RCC 7860 (cell line): ENCODE measurements at regions not wholly inside any gene's neighbourhood (a gene's known extent, or its start where the extent isn't known, plus 50 kb on each side); places are given as distances from the start of the nearest gene placed in this dataset.

ENCODE experiments used
- DNase-seq: peaks from one replicate; pipeline ENCODE4 v3.0.0-alpha.2; 2015; ENCODE audit warnings: low spot score
- FAIRE-seq: peaks from 2 replicates; lab custom pipeline; 2012; peaks lifted over from hg19 to GRCh38; lab: Jason Lieb, UNC

DNA sequence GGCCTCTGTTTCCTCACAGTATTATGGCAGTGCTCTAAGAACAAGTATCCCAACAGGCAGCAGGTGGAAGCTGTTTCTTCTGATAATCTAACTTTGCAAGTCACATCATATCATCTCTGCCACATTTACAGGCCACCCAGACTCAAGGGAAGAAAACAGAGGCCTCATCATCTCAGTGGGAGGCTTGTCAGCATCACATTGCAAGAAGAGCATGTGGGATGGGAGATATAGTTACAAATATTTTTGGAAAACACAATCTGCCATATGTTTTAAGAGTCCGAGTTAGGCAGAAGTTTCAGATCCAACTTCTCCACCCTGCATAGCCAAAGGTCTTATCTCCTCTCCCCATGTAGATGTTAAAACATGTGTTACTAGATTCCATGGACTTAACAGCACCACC lies 130.4 kb upstream of the PDE1C start:
- DNase-seq (no peak), FAIRE-seq (no peak)

DNA sequence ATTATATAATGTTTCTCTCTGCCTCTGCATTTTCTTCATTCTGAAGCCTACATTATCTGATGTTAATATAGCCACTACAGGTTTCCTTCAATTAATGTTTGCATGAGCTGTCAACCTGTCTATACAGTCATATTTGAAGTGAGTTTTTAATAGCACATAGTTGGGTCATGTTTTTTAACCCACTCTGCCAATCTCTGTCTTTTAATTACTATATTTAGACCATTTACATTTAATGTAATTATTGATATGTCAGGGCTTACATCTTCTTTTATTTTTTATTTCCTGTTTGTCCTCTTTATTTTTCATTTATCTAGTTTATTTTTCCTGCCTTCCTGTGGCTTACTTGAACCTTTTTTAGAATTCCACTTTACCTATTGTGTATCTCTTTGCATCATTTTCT lies 124.3 kb upstream of the PDE1C start:
- no peak for DNase-seq
- no peak for FAIRE-seq

DNA sequence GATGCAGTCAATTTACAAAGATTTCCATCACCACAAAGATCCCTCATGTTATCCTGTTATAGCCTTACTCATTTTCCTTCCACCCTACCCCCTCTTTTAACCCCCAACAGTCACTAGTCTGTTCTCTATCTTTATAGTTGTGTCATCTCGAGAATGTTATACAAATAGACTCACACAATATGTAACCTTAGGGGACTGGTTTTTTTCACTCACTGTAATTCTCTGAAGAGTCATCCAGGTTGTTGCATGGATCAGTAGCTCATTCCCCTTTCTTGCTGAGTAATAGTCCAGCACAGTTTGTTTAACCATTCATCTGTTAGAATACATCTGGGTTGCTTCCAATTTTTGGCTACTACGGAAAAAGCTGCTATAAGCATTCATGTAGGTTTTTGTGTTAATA lies 121.1 kb upstream of the PDE1C start:
- FAIRE-seq (peak; percentile 85), DNase-seq (peak; percentile 82)

DNA sequence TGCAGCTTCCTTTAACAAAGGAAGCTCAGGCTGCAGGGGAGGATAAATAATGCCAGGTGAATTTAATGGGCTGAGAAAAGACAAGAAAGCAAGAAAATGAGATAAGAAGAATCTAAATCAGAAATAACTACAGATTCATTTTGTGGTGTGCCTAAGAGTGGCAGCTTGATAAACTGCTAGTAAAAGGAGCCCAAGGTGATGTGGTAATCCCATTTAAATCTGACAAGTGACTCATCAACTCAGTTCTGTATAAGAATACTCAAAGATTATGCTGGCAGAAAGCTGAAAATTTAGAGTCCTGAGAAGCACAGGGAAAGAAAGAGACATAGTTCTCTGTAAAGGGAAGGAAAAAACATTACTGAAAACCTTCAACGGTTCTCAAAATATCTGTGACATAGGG lies 109.4 kb upstream of the PDE1C start:
- peak; percentile 15 for DNase-seq
- no peak for FAIRE-seq

DNA sequence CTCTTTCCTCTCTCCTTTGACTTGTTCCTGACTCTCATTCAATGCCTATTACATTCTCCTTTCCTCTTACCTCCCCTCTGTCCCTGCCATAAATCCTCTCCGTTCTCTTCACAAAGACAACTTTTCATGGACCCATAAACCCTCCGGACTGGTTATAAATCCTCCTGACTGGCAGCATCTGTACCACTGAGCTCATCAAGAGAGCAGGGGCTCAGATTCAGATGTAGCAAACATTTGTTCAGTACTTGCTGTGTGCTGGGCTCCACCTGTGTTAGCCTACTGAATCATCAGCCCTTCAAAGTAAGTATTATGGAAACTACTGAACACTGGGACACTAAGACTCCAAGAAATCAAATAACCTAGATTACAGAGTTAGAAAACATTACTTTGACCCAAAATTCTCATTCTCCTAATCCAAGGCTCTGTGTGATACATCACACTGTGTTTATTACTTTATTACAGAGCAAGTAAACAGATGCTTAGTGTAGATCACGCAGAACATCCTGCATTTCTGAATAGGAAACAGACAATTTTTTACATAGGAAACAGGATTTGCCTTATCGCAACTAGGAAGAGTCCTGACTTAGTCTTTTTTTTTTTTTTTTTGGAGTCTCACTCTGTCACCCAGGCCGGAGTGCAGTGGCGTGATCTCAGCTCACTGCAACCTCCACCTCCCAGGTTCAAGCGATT lies 108.6 kb upstream of the PDE1C start:
- DNase-seq (no peak), FAIRE-seq (no peak)

DNA sequence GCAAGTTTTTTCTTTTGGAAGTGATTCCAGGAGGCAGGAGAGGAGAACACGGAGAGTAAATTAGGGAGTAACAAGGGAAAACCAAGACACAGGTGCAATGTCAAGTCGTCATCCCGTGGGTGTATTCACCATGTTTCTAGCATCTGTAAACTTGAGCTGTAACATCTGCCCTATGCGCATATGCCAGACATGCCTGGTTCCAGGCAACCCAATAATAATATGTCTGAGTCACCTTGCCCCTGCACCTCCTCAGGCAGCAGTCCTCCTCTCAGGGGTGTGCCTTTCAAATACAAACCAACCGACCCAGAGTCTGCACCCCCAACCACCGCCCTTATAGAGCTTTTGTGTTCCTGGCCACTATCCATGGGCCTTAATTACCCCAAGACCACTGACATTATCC lies 107.0 kb upstream of the PDE1C start:
- FAIRE-seq (no peak), DNase-seq (no peak)

DNA sequence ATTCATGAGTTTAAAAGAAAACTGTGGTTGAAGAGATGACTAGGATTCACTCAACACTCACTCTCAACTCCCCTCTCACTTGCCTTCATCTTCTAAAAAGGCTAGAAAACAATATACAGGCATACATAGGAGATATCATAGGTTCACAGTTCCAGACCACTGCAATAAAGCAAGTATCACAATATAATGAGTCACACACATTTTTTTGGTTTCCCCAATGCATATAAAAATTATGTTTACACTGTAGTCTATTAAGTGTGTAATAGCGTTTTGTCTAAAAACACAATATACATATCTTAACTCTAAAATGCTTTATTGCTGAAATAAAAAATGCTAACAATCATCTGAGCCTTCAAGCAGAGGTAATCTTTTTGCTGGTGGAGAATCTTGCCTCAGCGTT lies 104.9 kb upstream of the PDE1C start:
- FAIRE-seq (no peak), DNase-seq (no peak)

DNA sequence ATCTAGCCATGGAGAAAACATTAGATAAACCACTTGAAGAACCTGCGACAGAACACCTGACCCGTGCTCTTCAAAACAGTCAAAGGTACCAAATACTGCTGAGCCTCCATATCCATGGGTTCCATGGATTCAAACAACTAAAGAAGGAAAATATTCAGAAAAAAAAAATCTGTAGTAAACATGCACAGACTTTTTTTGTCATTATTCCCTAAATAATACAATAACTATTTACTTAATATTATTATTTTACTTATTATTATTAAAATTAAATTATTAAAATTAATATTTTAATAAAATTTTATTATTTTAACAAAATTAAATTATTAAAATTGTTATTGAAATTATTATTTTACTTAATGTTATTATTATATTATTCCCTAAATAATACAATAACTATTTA lies 101.0 kb upstream of the PDE1C start:
- DNase-seq (no peak), FAIRE-seq (peak; percentile 97)

DNA sequence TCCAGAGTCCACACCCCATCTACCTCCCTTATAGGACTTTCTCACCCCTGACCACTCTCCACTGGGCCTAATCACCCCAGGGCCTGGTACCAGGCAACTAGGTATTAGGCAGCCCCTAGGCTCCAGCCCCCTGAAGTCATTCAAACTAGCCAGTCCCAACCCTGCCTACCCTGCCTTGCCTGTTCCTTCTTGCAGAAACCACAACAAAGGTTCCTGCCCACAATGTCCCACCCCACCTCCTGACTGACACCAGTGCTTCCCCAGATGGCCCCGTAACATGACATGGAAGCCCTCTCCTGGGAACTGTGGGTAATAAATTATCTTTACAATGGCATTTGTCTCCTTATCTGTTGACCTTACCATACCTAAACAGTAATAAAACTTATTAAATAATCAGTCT lies 100.6 kb upstream of the PDE1C start:
- FAIRE-seq: no peak

DNA sequence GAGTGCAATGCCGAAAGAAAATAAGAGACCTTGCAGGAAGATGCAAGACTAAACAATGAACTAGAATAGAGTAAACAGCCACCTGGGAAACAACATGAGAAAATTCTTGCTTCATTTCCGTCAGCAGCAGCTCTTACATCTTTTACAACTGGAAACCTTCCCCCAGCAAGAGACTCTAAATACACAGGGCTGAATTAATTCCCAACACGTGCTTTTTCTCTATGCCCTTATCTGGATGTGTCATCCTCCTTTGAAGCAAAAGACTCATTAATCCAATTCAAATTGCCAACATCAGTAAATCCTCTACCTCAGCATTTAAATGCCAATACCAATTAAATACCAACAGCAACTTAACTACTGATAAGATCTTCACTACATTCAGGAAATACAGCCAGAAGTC lies 99.0 kb upstream of the PDE1C start:
- DNase-seq: no peak
- no peak for FAIRE-seq

More for the DNA sequence above, 100.6 kb upstream of the PDE1C start:
- no peak for DNase-seq

DNA sequence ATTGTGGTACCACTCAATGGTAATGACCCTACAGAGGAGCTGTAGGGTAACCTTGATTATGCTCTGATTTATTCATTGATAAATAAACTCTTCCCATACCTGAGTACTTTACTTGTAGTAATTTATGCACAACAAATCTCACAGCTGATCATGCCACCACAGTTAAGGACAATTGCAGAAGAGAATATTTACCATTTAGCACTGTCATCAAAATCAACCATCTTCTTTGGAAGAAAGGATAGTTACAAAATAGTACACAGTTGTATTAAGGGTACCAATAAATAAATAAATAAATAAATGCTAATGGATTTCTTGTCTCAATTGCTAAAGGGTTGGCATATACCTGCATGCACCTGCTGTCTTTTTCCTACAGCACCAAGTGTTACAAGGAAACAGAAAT lies 97.6 kb upstream of the PDE1C start:
- DNase-seq: no peak
- no peak for FAIRE-seq

DNA sequence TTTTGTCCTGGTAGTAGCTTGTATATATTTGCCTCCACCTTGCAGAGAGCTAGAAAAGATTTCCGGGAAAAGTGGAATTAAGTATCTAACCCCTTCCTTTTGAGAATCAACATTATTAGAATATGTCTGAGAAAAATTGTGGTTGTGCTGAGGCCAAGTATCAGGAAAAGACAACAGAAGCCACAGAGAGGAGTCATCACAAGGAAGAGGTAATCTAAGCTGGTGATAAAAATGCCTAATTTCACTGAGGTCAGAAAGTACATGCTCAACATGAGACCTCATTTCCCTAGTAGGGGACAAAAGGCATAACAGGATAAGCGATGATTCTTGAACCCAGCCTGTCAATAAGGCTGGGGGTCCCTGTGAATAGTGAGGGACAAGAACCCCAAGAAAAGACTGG lies 97.0 kb upstream of the PDE1C start:
- DNase-seq: no peak
- FAIRE-seq: no peak

DNA sequence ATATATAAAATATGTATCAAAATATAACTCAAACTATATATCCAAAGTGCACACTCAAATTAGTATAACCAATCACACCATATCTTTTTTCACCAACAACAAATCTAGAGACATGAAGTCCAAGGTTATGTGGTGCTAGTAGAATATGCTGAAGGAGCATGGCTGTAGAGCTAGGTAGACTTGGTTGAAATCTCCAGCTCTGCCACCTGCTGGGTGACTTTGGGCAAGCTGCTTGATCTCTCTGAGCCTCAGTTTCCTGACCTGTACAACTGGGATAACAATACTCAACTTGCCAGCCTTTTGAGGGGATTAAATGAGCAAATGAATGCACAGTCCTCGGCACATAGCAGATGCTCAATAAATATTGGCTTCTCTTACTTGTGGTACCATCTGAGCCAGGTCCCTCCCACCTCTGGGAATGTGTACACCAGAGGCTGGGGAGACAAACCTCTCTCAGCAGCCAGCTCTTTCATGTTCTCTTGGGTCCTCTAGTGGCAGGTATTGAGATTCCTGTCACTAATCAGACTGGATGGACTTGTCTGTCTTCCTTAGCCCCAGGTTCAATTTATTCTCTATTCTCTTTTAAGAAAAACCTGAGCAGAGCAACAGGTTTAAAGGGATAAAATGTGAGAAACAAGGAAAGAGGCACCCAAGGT lies 94.3 kb upstream of the PDE1C start:
- FAIRE-seq: no peak
- peak; percentile 70 for DNase-seq

DNA sequence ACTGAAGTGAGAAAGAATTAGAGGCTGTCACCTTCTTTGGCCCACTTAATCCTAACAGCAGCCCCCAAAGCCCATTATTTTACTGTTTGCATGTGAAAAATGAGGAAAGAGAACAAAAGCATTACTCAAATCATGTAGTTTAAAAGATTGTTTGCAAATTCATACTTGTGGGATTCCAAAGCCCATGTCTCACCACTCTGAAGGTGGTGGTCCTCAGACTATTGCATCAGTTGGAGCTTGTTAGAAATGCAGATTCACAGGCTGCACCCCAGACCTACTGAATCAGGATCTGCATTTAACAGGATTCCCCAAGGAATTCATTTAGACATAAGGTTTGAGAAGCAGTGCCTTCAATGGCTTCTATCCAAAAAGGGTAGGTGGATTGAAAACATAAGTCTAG lies 93.7 kb upstream of the PDE1C start:
- FAIRE-seq (no peak), DNase-seq (no peak)

DNA sequence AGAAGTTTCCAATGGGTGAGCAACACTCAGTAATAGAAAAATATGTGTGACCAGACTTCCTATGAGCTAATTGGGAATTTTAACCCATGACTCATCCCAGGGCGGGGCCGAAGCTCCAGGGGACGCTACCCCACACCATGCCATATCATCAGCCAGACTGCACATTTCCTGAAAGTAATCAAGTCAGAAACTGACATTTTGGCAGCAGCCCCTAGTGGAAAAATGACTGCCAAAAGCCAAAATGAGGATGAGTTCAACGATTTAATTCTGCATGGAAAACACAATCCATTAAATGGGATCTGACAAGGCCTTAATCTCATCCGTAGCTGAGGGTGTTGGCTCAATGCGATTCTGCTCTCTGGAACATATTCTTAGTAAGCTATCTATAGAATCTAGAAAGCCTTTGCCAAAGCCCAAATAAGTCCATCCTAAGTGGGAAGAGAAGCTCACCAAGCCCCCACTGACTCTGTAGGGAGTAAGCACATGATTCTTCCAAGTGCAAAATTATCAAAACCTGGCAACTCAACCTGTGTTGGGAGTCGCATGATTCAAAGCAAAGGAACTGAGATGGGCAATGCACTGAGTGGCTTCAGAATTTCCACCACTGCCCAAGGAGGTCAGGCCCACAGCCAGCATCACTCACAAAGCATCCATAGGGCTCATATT lies 93.1 kb upstream of the PDE1C start:
- peak; percentile 98 for DNase-seq
- FAIRE-seq: peak; percentile 98

DNA sequence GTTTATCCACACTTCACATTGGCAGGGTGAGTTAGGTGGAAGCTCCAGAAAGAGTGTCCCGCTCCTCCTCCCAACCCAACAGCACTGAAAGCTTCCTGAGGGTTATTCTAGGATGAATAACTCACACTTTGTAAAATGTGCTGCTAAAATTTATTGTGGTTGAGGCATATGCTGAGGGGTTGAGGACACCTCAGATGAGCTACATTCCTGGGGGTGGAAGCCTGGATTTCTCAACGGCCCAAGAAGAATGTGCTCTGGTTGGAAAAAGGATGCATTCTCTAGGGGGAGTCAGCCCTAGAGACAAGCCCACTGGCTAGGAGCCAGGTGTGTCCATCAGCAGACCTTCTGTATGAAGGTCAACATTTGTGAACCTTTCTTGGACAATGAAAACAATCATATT lies 91.5 kb upstream of the PDE1C start:
- FAIRE-seq: peak; percentile 80
- peak; percentile 94 for DNase-seq

DNA sequence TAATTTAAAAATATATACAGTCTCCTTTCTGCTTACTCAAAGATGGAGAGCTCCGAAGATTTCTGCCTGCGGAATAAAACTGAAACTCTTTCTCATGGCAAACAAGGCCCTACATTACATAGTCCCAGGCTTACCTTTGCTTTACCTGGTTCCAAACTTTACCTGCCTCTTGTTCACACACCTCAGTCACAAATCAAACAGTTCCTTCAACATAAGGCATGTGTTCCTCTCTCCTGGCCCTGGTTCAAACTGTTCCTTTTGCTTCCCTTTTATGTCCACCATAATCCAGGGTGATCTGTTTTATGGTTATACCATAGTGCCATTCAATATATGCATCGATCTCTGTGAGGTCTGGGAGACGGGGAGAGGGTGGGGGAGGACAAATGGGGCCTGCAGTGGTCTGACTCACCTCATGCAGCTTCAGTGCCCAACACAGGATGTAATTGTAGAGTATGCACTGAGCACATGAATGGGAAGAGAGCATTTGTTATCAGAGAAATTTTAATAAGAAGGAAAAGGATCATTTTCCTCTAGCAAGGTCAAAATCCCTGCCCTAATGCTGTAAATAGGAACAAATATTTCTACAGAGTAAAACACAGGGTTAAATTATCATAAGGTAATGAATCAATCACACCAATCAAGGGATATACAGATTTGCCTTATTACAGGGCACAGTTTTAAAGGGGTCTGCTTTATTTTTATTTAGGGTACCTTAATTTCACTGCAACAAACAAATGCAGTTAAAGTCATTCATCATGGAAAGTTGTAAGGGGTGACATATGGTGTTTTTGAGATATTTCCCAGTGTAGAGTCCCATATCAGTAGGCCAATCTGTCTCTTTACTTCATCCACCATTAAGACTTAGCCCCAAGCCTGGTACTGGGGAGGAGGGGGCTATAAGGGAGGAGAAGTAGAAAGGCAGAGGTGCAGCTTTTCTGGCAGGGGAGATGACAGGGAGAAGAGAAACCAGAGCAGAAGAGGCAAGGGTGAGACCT lies 88.8 kb upstream of the PDE1C start:
- no peak for FAIRE-seq
- peak; percentile 18 for DNase-seq

DNA sequence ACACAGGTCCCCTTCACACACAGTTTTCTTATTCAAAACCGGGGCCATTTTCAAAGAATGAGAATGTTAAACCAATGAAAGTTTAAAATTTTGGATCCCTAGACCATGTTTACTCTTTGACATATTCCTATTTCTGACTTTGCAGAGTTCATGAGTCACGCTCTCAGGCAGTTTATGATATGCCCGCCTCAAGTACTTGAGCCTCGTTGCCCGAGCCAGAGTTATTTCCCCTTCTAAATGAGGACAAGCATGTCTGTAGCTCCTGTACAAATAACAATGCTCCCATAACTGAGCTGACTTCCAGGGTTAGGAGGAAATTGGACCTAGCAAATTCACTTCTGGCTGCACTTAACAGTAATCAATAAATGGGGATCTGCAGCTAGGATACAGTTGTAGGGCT lies 87.9 kb upstream of the PDE1C start:
- FAIRE-seq: no peak

DNA sequence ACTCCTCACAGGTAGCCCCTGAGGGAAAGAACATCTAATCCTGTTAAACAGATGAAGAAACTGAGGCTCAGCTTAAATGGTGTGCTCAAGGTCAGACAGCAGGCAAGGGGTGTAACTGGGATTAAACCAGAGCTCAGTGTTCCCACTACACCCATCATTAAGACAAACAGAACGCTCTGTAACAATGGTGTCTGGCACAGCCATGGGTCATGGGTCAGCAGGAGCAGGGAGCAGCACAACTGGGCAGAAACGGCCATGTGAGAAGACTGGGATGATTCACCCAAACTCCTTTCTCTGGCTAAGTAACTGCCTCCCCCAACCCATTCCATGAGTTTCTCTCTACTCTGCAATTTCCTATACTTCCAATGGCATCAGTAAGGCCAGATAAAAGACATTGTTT lies 85.5 kb upstream of the PDE1C start:
- FAIRE-seq: no peak
- peak; percentile 12 for DNase-seq

More for the DNA sequence above, 87.9 kb upstream of the PDE1C start:
- DNase-seq: no peak

DNA sequence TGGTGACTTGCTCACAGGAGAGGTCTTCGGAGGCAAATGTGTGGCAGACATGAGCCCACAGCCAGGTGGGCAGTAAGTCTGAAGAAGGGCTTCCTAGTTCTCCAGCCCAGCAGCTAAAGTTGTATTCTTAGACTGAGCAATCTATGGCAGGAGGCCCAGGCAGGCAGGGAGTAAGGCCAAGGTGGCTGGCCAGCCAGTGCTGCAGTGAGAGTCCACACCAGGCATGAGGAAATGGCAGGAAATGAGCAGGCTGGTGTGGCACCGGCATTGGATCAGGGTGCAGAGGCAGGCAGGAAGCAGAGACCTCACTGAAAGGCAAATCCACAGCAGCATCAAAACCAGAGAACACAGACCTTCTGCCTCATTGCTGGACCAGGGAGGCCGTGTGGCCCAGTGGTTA lies 84.6 kb upstream of the PDE1C start:
- FAIRE-seq (no peak), DNase-seq (peak; percentile 8)

DNA sequence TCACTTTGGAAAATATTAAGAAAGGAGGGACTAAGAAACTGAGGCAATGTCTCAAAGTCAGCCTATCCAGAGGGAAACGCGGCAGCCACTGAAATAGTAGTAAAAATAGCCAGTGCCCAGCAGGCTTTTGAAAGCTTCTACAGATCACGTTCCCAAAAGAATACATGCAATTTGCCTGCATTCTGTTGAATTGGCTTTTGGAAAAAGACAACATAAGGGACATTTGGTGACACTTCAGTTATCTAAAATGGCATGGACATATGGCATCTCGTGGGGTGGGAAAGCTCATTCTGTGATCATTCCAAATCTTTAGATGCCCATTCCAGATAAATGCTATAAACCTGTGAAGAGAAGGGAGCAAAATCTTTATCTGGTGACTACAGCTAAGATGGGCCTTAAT lies 82.8 kb upstream of the PDE1C start:
- DNase-seq (no peak), FAIRE-seq (no peak)
